ENCODE measurements at regions not wholly inside any gene's neighbourhood (a gene's known extent, or its start where the extent isn't known, plus 50 kb on each side); places are given as distances from the start of the nearest gene placed in this dataset.

DNA sequence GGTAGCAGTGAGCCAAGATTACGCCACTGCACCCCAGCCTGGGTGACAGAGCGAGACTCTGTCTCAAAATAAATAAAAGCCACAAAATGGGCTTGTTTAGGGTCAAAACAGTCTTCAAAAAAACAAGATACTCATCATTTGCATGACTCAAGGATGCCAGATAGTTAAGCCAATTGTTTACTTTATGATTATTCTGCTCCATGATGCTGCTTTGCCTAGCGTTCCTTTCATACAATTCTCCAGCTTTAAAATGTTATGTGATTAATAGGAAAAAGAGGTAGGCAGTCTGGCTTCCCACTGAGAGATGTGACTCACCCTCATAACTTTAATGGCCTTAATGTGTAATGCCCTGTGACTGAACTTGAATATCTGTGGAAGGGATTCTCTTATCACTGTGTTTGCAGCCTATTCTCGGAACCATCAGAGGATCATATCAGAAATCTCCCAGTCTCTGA, 364.6 kb upstream of the TRPC7 start:
- no peak overlapping the region for H3K27ac ChIP-seq
- TF ChIP-seq, protein P1, sequence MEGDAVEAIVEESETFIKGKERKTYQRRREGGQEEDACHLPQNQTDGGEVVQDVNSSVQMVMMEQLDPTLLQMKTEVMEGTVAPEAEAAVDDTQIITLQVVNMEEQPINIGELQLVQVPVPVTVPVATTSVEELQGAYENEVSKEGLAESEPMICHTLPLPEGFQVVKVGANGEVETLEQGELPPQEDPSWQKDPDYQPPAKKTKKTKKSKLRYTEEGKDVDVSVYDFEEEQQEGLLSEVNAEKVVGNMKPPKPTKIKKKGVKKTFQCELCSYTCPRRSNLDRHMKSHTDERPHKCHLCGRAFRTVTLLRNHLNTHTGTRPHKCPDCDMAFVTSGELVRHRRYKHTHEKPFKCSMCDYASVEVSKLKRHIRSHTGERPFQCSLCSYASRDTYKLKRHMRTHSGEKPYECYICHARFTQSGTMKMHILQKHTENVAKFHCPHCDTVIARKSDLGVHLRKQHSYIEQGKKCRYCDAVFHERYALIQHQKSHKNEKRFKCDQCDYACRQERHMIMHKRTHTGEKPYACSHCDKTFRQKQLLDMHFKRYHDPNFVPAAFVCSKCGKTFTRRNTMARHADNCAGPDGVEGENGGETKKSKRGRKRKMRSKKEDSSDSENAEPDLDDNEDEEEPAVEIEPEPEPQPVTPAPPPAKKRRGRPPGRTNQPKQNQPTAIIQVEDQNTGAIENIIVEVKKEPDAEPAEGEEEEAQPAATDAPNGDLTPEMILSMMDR (conservative IDR thresholded peaks at IDR 0.05): no peak

DNA sequence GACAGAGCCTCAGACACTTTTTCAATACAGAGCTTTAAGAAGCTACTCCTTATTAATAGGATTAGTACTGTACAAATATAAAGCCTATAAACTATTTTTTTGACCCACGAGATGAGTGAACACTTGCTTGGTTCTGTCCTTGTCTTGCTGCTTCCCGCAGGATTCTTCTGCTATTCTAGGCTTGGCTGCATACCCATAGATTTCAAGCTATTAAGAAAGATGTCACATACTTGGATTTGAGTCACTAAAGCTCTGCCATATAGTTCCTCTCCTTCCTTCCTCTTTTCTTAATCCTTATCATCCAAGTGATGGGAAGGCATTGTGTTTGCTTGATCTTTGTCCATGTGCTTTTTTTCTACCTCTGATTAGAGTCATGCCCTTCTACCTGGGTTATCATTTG, 361.2 kb upstream of the TRPC7 start:
- TF ChIP-seq, protein P1 (conservative IDR thresholded peaks at IDR 0.05): no peak
- H3K27ac ChIP-seq: no peak overlapping the region

DNA sequence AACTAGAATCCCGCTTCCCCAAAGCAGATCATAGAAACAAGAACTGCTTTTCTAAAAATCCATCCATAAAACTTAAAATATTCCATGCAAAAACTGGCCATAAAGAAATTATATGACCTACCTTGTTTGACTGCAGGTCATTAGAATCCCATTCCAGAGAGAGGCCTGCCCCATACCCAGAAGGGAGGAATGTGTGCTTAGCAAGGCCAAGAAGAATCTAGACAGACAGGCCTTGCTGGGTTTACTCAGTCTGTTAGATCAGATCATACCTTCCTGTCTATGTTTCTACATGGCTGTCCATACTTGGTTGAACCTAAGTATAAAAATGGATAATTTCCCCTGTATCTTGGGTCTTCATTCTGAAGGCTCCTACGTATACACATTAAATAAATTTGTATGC, 358.8 kb upstream of the TRPC7 start:
- TF ChIP-seq, protein P1 (conservative IDR thresholded peaks at IDR 0.05): no peak
- H3K27ac ChIP-seq: no peak overlapping the region

DNA sequence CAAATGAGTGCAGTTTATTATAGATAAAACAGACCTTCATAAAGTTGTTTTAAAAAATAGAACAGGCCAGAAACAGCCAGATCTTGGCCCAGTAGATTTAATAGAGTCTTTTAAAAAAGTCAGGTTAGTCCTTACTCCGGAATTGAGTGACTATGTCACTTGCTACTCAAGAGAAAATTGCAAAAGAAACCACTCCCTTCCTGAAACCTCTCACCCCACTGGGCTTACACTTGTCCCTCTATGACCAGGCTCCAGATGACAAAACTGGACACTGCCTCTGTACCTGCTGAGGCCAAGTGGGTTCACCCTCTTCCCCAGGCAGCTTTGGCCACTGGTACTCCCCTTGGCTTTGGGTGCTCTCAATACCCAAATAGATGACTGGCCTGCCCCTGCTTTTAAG, 357.2 kb upstream of the TRPC7 start:
- no peak overlapping the region for H3K27ac ChIP-seq

DNA sequence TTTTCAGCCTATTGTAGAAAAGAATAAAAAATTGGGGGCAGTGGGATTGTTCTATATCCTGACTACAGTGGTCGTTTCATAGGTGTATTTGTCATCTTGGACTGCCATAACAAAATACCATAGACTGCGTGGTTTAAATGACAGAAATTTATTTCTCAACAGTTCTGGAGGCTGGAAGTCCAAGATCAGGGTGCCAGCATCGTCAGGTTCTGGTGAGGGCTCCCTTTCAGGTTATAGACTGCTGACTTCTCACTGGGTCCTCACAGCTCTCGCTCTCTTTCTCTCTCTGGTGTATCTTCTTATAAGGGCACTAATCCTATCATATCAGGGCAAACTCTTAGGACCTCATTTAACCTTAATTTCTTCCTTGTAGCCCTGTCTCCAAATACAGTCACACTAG, 356.7 kb upstream of the TRPC7 start:
- H3K27ac ChIP-seq: no peak overlapping the region
- TF ChIP-seq, protein P1 (conservative IDR thresholded peaks at IDR 0.05): no peak

More for the DNA sequence above, 357.2 kb upstream of the TRPC7 start:
- TF ChIP-seq, protein P1 (conservative IDR thresholded peaks at IDR 0.05): no peak

DNA sequence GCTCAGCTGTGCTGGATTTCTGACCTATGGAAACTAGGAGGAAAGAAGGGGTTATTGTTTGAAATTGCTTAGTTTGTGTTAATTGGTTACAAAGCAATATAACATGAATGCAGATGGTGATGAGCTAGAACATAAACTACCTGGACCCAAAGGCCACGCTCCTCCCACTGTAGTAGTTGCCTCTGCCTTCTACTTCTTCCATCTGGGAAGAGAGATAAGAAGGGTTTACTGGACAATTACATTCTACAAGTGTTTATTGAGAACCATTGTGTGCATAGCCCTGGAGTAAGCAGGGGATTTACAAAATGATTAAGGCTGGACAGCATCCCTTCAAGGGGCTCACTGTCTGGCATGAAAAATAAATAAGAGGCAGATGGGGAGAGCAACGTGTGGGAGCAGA, 355.3 kb upstream of the TRPC7 start:
- H3K27ac ChIP-seq: no peak overlapping the region
- TF ChIP-seq, protein P1 (conservative IDR thresholded peaks at IDR 0.05): no peak

DNA sequence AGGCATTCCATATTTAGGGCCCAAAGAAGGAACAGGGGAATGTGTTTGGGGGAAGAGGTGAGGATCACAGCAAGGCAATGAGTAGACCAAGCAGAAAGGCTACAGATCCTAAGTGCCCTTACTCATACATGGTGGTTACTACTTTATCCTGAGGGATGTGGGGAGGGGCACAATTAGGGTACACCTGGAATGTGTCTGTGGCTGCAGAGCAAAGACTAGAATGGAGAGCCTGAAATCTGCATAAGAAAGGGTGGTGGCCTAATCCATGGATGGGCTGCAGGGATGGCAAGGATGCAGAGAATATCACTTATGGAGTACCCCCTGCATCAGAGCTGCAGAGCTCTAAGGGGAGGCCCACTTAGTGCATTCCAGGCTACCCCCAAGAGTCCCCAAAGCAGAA, 352.6 kb upstream of the TRPC7 start:
- TF ChIP-seq, protein P1 (conservative IDR thresholded peaks at IDR 0.05): no peak
- no peak overlapping the region for H3K27ac ChIP-seq

DNA sequence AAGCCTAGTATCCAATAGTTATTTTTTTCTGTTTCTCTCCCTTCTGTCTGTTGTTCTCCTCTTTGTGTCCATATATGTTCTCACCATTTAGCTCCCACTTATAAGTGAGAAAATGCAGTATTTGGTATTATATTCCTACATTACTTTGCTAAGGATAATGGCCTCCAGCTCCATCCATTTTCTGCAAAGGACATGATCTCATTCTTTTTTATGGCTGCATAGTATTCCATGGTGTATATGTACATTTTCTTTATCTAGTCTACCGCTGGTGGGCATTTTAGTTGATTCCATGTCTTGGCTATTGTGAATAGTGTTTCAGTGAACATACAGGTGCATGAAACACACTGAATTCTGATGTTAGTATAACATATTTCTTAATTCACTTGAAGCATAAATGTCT, 348.9 kb upstream of the TRPC7 start:
- no peak overlapping the region for H3K27ac ChIP-seq
- TF ChIP-seq, protein P1 (conservative IDR thresholded peaks at IDR 0.05): no peak
